Activated CD8-positive, alpha-beta memory T cell treated with anti-CD3 and anti-CD28 coated beads, Interleukin-2, amount 50 U/mL, for 1 hour (primary cell): ENCODE measurements at regions not wholly inside any gene's neighbourhood (a gene's known extent, or its start where the extent isn't known, plus 50 kb on each side); places are given as distances from the start of the nearest gene placed in this dataset.

Experiments
- DNase-seq: peaks from one replicate; pipeline ENCODE4 v3.0.0-alpha.2; 2020; ENCODE audit errors: extremely low read depth

DNA sequence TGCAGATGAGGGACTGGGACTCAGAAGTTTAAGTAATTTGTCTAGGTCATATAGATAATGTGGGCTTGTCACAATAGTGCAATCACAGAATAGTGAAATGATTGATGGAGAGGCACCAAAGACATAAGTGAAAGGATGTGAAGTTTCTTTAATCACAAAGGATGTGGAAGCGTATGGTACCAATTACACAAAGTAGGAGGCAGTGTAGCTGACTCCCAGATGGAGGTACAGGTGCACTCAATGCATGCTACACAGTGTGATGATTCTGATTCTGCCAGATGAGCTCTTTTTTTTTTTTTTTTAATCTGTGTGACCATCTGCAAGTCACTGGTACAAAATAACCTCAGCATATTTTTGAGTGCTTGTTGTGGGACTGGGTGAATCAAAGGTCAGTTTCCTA, 411.3 kb downstream of the SPRY1 start:
- DNase-seq, result no peak

DNA sequence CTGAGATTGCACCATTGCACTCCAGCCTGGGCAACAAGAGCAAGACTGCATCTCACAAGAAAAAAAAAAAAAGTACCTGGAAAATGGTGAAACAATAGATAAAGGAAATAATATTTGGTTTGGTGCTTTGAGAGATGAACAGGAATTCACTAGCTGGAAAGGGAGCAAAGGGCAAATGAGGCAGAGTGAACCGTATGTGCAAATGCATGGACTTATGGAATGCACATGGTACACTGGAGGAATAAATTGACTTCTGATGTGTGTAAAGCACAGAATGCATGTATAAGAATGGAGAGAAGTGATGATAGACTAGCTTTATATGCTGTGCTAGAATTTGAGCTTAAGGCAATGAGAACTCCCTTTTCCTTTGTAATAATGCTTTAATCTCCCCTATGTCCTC, 413.3 kb downstream of the SPRY1 start:
- DNase-seq, result no peak

DNA sequence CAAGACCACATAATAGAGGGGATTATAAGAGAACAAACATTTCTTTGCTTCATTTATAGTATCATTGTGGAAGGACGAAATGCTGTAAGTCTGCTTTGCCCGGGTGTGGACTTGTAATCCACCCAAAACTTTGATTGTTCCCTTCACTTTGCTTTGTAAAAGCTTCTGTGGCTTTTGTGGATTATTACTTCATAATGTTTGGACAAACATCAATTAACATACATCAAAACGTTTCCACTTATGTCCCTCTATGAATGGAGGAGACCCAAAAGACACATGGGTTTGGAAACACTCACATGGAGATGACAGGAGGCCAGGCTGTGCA, 415.4 kb downstream of the SPRY1 start:
- DNase-seq, result no peak

DNA sequence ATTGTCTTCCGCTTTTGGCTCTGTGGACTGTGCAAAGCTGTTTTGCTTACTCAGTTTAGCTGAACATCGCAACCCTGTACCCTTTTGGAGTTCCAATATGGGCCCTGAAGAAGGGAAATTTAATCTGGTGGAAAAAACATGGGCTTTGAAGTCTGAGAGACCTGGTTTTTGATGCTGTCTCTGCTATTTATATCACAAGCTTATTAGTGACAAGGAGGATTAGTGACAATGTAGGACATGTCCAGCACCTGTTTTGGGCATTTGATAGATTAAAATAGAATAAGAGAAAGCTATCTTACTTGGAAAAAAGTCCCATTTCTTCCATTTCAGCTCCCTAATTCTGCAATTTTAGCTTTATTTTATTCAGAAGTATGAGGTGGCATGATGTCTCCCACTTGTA, 417.3 kb downstream of the SPRY1 start:
- no peak for DNase-seq

DNA sequence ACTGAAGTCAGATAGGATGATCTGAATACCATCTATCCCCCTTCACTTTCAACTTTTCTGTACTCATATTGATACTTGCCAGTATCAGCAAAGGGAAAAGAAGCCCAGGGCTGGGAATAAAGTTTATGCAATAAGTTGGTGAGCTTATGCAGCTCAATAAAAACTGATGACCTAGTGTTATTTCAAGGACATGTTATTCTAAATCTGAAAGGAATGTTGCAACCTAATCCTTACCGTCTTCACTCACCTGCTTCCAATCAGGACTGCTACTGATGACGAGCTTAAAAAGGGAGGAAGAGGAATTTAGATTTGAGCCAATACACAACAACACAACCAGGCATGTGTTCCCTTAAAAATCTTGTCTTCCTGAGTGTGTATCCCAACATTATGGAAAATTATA, 419.9 kb downstream of the SPRY1 start:
- DNase-seq, result no peak

DNA sequence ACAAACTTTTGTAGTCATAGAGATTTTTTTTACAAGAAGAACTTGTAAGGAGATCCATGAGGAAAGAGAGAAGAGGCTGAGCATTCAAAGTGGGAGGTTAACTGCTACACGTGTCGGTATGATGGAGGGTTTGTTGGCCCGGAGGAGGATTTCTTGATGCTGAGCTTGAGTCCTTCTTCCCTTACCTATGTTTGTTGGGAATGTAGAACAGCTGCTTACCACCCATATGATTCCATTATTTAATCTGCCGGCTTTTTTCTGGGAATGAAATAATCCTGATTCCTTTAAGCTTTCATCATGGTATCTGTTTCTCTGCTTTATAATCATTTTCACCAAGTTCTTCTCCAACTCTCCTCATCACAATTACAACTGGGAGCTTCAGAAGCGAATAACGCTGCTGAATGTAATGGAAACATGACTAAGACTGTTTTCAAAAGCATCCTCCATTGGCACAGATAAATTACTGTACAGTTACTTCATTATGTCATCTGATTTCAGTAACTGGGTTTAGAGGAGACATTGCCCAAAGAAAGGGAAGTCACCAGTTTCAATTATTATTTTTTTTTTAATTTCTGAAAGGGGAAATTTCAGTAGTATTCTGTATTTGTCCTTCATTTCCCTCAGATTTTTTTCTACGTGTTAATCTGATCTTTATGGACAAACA, 420.6 kb downstream of the SPRY1 start:
- DNase-seq, result no peak

DNA sequence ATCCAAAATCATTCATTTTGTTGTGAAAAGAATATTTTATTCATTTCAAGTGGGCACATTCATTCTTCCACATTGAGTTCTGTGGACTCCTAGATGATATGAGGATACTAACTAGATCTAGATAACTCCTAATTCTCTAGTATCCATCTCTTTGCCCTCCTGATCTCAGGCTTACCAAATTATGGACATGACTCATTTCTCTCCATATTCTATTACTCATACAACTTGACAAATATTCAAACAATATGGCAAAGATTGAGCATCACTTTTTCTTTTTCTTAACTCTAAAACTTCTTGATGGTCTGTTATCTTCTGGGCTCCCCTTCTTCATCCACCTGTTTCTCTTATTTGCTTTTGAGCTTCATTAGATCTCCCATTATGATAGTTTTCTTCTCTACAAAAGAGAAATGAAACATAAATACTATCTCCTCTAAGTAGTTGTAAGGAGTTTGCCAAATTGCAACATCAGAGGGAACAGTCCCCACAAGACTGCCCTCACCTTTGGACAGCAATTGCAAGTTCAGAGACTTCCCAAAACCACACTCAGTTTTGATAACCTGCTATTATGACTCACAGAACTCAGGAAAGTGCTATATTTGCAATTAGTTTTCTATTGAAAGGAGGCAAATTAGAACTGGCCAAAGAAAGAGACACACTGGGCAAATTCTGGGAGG, 422.9 kb downstream of the SPRY1 start:
- no peak for DNase-seq

DNA sequence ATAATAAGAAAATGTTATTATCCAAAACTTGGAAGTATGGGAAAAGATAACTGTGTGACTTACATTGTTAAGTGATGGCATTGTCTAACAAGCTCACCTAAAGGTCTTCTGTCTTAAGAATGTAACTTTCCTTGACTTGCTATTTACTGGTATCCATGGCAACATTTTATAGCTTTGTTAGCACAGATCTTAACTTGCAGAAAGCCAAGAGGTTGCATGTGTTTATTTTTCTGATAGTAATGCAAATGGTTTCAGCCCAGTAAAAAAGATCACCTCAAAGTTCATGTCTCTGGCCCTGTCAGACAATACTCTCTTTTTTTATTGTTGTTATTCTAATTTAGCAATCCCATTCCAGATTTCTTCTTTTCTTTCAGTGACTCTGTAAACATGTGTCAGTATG, 425.3 kb downstream of the SPRY1 start:
- DNase-seq, result no peak

DNA sequence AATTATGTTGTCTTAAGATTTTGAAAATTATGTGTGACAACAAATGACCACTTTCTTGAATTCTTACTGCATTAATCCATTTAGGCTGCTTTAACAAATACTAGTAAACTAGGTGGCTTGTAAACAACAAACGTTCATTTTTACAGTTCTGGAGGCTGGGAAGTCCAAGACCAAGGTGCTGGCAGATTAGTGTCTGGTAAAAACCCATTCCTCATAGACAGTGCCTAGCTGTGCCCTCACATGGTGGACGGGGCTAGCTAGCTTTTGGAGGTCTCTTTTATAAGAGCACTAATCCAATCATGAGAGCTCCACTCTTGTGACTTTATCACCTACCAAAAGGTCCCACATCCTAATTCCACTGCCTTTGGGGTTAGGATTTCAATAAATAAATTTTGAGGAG, 425.8 kb downstream of the SPRY1 start:
- DNase-seq, result no peak

DNA sequence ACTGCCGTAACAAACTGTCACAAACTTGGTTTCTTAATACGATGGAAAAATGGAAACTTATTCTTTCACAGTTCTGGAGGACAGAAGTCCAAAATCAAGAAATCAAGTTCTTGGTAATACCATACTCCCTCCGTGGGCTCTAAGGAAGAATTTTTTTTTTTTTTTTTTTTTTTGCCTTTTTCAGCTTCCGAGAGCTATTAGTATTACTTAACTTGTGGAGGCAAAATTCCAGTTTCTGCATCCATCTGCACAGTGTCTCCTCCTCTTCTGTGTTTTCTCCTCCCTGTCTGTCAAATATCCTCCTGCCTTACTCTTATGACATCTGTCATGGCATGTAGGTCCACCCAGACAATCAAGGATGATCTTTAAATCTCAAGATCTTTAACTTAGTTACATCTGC, 426.6 kb downstream of the SPRY1 start:
- DNase-seq, result no peak

DNA sequence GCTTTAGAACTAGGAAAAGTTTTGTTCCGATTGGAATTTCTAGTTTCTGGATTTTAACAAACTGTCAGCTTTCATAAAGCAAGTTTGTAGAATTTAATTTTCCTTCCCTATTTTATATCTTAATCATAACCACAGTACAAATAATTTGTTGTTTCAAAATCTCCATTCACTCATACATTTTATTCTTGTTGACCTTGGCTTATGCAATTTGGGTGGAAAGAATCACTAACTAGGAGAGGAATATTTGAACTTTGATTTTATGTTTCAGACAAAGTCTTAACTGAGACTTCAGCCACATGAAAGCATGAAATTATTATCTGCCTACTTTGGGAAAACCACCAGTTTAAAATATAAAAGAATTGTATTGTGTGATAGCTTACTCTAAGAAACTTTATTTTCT, 427.9 kb downstream of the SPRY1 start:
- DNase-seq, result no peak

DNA sequence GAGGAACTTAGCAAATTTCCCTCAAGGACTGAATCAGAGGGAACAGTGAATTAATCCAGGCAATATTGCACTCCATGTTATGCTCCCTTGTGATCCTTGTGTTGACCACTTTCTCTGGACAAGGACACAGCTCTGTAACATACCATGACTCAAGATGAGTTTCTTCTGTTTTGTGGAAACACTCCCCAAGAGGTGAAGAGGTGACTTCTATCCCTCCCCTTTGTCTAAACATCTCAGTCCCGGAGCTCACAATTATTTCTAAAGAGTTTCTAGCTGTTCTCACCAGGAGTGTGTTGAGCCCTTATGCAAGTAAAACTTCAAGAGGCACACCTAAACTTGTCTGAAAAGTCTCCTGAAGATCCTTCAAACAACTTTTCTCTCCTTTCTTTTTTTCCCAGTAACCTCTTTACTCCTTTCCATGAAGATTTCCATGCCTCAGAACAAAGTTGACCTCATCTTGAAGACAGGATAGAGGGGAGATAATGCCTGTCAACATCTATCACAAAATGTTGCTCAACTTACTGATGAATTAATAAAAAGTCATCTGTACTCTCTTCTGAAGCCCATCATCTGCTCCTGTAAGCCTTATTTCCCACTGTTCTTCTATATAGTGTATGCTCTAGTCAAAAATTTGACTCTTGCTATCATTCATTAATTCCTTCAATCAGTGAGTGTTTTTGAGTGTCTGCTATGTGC, 429.1 kb downstream of the SPRY1 start:
- DNase-seq, result no peak

DNA sequence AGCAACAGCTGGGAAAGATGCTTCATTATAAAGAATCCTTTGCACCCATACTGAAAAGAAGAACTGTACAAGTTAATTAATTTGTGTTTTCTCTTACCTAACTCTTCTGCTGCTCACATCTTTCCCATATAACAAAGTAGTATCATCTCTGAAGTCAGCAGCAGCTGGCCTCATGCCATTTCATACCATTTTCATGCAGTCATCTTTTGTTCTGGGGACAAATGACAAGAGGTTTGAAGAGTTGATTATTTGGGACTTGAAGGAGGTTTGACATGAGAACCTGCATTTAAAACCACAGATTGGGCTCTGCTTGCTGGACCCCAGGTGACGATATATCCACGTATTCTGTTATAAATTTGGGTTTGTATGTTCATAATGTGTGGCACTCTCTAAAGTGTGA, 430.3 kb downstream of the SPRY1 start:
- no peak for DNase-seq

DNA sequence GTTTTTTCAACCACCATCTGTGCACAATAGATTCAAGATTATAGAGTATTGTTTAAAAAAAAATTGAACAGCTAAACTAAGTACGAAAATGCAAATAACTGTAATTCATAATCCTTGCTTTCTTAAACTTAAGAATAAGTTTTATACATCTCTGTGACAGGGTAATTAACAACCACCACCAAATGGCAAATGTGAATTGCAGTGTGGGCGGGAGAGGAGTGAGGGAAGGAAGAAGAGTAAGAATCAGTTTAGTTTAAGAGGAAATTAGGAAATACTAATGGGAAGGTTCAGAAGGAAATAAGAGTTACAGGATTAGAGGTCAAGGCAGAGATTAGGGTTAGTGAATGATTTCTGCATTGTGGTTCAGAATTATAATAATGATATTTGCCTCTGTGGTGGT, 430.9 kb downstream of the SPRY1 start:
- no peak for DNase-seq

DNA sequence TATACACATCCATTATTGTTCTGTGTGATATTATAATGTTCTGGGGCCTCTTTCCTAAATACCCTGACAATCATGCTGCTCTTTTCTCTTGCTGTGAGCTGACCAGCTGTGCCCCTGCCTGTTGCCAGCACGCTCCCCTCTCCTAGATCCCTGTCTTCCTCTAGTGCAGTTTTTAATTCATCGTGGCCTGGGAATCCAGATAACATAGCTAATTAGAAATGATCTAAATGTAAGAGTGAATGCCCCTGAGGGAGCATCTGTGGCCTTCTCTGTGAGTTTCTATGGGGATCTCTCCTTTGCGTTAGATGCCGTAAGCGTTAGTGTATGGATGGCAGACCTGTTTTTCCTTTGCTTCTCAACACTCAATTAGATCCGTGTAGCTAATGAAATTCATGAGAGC, 434.3 kb downstream of the SPRY1 start:
- no peak for DNase-seq

DNA sequence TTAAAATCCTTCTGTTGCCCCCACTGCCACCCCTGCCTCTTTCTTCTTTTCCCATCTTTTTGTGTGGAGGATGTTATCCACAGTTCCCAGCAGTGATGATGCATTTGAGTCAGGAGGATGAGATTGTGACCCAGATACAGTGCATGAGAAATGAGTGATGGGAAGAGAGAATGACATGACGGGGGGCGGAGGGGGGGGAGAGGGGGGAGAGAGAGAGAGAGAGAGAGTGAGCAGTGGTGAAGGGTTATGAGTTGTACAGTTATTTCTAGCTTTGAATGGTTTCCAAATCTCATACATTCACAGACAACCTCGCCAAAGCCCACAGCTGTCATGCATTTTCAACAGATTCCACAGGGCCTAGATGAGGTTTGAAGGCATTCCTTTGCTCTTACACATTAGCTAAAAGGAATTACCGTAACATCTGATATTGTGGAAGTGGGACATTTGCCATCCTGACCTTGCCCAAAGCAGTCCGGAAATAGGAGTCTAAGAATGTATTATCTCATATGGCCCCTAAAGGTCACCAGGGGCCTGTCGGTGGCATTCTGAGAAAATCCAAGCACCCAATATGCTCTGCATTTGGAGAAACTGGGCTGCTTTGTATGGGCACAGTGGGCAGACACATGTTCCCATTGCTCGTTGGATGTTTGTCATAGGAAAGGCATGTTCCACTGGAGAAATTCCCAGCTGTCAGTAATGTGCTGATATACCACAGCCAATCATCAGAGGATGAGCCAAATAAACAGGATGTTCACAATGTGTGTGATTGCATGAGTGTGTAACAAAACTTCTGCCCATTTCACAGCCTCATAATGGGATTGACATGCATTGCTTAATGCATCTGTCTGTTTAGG, 435.8 kb downstream of the SPRY1 start:
- DNase-seq, result no peak

DNA sequence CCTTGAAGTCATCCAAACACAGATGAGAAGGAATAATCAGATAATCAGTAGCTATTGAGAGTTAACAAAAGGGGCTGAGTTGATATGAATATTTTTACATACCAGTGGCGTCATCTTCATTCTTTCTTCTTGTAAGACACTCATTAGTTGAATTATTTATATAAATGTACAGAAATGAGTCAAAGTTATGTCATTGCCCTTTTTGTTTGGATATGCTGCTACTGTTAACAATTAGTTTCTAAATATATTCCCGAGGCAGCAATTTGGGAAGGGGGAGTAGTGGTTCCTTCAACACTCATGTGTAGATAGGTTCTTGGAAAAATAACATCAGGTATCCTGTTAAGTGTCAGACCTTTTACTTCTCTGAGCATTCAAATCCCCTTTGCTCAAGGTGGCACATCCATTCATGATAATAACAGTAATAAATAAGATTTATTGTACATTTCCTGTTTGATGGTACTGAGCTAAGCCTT, 436.6 kb downstream of the SPRY1 start:
- DNase-seq, result no peak

DNA sequence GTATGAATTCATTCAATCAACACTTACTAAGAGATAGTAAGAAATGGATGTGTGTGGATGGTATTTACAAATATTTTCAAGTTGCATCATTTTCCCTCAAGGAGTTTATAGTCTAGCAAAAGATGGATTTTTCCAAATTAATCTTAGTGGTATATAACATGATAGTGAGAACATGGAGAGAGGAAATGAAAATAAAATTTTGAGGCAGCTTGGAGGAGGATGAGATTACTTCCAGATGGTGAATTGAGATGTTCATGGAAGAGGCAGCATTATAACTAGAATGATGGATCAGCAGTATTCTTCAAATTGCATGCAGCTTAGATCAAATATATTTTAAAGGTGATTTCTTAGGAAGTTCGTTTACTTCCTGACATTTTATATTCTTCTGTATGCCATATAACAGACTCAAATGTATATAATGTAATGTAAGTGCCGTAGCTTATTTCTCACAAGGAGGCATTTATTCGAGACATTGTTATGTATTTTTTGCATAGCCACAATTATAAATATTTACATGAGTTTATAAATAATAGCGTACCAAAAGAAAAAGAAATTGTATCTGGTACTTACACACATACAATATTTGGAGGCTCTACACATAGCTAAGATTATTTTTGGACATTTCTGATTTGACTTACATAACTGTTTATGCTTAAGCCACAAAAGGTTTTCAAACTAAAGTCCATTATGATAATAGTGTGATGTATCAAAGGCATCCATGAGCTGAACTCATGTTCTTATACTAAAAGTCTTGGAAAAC, 439.4 kb downstream of the SPRY1 start:
- DNase-seq, result no peak

DNA sequence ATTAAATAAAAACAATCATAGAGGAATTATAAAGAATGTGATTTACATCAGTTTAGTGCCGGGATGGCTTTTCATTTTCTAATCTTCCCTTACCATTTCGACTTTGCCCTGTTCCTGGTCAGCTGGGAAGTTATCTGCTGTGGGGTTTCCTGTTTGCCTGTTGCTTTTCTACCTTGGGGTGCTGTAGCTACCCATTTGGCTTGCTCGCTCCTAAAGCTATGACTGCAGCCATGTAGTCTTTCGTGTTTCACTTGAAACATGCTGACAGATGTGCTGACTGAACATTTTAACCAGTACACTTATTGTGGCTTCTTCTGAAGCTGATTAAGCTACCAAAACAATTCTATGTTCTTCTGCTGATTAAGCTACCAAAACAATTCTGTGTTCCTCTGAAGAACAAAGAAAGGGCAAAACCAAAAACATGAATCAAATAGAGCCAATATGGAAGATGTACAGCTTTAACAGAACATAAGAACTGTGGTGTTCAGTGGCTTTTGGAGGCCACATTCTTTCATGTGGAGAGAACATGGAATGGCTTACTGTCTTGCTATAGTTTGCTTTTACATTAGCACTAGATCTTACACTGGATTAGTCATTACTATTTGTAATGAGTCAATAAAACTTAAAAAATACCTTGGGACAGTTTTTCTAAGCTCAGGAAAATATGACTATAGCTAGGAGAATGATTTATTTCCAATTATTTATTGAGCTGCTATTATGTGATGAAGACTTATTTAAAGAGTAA, 440.4 kb downstream of the SPRY1 start:
- DNase-seq, result no peak

DNA sequence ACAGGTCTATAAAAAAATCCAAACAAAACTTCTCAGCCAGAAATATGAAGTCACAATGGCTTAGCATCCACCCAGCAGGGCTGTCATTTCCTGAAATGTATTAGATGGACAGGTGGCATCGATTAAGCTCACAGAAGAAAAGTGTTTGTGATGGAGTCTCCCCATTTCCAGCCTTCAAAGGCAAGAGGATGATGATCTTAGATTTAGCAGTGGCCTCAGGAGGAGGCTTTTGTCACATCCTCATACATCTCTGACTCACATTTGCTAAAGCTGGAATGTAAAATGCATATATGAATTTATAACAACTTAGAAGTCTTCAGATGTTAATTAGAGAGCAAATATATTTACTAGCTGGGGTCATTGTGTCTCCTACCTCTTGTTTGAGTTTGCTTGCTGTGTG, 441.9 kb downstream of the SPRY1 start:
- no peak for DNase-seq

DNA sequence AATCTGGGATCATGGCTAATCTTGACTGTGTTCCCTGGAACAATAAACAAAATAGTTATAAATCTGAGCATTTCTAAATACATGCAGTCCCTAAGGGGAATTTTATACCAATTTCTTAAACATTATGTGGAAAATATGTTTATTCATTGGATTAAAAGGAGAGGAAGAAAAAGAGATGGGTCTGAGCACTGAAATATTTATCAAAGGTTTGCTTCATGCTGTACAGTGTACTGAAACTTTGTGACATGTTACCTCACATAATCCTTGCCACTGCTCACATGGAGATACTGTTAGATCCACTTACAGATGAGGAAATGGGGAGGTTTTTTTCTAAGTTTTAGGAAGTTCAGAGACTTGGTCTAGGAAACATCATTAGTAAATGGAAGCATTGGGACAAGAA, 443.6 kb downstream of the SPRY1 start:
- DNase-seq, result no peak
